HG03139 (cell line): ENCODE measurements at regions not wholly inside any gene's neighbourhood (a gene's known extent, or its start where the extent isn't known, plus 50 kb on each side); places are given as distances from the start of the nearest gene placed in this dataset.
"Not testable (repeated sequence)": the region's sequence is repeated elsewhere in the genome, so short reads cannot be mapped to it uniquely, and the experiment has no call there.

Source experiments
- ATAC-seq: cut with Tn5 transposase; IDR thresholded peaks from one replicate; pipeline ENCODE4 v1.9.1; 2021; ENCODE audit not compliant: unreplicated experiment

DNA sequence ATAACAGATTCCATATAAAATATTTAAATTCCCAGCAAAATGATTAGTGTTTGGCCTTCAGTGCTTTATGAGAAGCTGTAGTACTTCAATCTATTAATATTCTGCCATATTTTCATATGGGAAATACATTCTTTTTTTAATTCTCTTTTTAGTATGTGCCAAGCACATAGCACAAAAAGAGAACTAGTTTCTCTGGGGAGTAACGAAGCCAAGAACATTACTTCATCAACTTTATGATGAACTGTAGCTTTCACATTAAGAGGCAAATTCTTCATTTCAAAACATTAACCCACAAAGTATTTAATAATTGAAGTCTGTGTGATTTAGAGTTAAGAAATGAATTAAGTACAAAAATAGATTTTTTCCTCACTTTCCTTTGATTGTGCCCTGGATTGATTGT lies 281.0 kb upstream of the EYS start:
- ATAC-seq = no peak

GRCh38 chr6:65984089-65984488 lies 277.1 kb upstream of the EYS start:
- no peak for ATAC-seq

GRCh38 chr6:65979120-65979519 lies 272.1 kb upstream of the EYS start:
- no peak for ATAC-seq

GRCh38 chr6:65971252-65971651 lies 264.2 kb upstream of the EYS start:
- ATAC-seq = not testable (repeated sequence)

DNA sequence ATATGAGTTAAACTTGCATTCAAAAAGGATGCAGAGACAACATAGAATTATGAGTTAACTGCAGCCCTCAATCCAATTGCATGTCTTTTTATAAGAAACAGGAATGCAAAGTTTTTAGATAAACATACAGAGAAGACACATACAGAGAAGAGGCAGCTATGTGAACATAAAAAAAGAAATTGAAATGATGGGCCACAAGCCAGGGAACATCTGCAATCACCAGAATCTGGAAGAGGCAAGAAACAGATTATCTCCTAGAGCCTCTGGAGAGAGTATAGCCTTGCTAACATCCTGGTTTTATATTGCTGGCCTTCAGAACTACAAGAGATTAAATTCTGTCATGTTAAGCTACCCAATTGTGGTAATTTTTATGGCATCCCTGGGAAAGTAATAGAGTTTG lies 257.2 kb upstream of the EYS start:
- no peak for ATAC-seq

DNA sequence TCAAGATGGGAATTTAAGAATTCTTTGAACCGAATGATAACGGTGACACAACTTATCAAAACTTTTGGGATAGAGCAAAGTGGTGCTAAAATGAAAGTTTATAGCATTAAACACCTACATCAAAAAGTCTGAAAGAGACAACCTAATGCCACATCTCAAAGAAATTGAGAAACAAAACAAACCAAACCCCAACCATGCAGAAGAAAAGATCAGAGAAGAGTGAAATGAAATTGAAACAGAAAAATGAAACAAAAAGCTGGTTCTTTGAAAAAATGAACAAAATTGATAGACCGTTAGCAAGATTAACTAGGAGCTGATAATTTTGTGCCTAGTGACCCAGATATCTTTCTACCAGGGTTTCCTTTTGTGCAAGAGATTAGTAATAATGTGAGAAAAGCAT lies 248.0 kb upstream of the EYS start:
- no peak for ATAC-seq

GRCh38 chr6:65948062-65948461 lies 241.0 kb upstream of the EYS start:
- ATAC-seq = no peak

- no peak for ATAC-seq
Observed at GRCh38 chr6:65943548-65943947, 236.5 kb upstream of the EYS start.

- ATAC-seq = no peak
Observed at GRCh38 chr6:65943051-65943450, 236.0 kb upstream of the EYS start.

GRCh38 chr6:65938000-65938399 lies 231.0 kb upstream of the EYS start:
- ATAC-seq = no peak

DNA sequence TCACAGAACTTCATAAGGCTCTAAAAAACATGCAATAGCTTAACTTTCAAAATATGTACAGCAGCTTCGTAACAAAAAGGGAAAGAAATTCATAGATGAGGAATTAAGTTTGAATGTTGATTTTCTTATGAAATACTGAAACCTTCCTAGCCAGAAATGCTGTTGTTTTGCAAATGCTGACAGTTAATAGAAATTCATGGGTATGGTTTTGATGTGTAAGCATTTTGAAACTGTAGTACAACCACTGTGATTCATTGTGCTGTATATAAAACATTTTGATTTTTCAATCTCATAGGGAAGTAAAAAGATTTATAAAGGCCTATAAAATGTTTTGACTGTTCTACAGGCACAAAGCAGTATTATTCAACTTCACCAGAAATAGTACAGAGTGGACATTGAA lies 228.4 kb upstream of the EYS start:
- no peak for ATAC-seq

DNA sequence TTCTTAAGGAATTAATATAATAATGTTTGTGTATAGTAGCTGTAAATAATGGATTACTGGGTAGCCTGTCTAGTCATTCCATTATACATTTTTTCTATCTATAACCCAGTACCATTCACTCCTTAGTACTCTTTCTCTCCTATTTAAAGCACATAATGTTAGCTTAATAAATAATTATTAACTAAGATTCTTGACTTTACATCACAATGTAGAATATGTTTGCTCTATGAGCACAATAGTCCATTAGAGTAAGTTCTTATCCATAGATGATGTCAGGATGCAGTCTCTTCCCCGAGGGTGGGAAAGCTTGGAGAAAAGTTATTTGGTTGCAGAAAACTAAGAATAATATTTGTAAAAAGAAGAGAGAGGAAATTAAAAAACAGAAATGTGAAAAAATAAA lies 226.4 kb upstream of the EYS start:
- no peak for ATAC-seq

DNA sequence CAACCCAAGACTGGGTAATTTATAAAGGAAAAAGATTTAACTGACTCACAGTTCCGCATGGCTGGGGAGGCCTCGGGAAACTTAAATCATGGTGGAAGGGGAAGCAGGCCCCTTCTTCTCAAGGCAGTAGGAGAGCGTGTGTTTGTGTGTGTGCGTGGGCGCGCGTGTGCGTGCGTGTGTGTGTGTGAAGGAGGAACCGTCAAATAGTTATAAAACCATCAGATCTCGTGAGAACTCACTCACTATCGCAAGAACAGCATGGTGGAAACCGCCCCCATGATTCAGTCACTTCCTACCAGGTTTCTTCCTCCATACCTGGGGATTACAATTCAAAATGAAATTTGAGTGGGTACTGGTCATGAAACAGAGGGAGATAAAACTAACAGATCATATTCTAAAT lies 220.1 kb upstream of the EYS start:
- ATAC-seq = no peak

DNA sequence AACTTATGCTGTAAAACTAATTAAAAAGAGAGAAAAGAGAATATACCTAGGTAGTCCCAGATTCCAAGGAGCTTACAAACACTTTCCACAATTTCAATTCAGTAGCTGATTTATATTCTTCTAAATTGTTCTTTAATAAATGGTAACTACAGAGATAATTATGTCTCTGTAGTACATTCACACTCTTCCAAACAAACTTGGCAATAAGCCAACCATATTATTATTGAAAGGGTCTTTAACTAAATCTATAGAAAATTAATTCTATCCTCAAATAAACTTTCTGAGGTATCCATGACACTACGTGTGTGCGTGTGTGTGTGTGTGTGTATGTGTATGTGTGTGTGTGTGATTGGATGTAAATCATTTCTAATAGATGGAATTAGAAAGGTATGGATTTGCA lies 217.4 kb upstream of the EYS start:
- ATAC-seq = no peak

DNA sequence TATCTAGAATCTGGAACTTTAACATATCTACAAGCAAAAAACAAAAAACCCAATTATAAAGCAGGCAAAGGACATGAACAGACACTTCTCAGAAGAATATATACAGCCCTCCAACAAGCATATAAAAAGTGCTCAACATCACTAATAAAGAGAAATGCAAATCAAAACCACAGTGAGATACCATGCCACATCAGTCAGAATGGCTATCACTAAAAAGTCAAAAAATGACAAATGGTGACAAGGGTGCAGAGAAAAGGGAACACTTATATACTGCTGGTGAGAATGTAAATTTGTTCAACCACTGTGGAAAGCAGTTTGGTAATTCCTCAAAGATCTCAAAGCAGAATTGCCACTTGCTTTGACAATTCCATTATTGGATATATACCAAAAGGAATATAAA lies 215.0 kb upstream of the EYS start:
- ATAC-seq = no peak

- no peak for ATAC-seq
Observed at GRCh38 chr6:65908065-65908464, 201.0 kb upstream of the EYS start.

DNA sequence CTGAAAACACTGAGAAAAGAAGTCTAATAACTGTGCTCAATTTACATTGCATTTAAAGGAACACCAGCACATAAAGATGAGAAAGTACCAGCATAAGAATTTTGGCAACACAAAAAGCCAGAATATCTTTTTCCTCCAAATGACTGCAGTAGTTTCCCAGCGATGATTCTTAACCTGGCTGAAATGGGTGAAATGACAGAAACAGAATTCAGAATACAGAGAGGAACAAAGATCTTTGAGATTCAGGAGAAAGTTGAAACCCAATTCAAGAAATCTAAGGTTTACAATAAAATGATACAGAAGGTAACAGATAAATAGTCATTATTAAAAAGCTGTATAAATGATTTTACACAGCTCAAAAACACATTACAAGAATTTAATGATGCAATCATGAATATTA lies 197.0 kb upstream of the EYS start:
- ATAC-seq = no peak

DNA sequence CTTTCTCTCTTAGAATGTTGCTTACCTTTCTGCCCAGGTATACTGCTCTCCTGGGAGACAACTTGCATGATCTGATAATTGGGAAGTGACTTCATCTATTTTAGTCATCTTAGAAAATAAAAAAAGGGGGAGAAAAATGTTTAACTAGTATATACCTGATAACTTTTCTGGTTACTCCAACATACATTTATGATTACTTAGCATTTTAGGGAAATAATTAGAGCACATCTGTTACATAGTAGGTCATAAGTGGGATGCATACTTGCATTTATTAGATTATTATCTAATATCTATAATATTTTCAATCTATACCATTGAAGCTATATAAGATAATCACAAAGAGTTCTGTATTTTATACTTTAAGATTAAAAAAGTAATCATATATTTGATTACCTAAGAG lies 193.9 kb upstream of the EYS start:
- no peak for ATAC-seq

- no peak for ATAC-seq
Observed at GRCh38 chr6:65896140-65896539, 189.1 kb upstream of the EYS start.

DNA sequence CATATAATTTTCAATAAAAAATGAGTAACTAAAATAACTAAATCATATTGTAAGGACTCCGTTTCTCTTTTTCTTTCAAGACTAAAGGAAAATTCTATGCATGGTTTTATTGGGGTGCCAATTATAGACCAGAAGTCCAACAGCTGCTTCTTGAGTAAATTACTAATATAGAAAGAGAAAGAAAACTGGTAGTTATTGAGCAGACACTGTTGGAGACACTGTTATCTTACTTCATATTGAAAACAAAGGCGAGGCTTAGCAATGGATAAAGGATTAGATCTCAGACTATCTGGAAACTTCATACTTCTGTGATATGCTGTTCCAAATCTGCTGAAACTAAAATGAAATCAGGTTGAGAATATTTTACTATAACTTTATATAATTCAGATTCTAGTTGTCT lies 169.6 kb upstream of the EYS start:
- no peak for ATAC-seq

DNA sequence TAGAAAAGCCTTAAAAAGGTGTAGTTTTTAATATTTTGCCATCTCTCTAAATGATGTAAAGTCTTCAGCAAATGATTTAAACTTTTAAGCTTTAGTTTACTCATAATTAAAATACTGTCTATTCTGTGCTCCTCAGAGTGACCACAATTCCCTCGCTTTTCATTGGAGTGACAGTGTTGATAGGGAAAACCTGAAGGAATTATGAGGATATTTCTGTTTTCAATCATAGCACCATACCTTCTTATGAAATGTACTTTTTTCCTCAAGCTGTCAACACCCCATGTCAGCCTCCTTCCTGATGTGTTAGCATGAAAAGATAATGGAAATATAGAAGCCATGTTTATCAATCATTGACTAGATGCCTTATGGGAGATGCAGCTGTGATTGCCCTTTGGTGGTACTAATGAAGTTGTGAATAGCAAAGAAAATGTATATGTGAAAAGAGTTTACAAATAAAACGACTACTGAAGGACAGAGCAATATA lies 145.4 kb upstream of the EYS start:
- no peak for ATAC-seq

GRCh38 chr6:65830151-65830550 lies 123.1 kb upstream of the EYS start:
- ATAC-seq = no peak

- no peak for ATAC-seq
Observed at GRCh38 chr6:65819152-65819551, 112.1 kb upstream of the EYS start.

DNA sequence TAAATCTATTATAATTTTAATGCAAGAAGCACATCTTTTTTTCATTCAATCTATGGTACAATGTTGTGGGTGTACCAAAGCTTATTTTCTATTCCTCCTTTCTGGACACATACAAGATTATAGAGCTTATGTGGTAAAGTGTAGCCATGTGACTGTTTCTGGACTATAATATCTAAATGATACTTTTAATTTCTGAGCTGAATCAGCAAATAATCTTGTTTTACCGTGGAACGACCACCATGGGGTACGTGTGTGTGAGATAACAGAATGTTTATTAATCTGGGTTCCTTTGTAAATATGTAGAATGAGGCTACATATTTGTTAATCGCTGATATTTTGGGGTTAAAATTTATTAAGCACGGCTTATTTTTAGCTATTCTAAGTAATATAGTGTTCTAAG lies 111.5 kb upstream of the EYS start:
- no peak for ATAC-seq
